Effector memory CD8-positive, alpha-beta T cell (primary cell): ENCODE measurements at regions not wholly inside any gene's neighbourhood (a gene's known extent, or its start where the extent isn't known, plus 50 kb on each side); places are given as distances from the start of the nearest gene placed in this dataset.

Experiments used
- ATAC-seq: fragments of 150-1000 bp; cut with Tn5 transposase; replicated peaks from 2 replicates; pipeline ENCODE4 v1.10.0; 2021; ENCODE audit warnings: mild to moderate bottlenecking, moderate library complexity
- DNase-seq, 3 experiments: peaks; one replicate each; pipeline ENCODE4 v3.0.0; 2021
- H3K27ac Mint-ChIP-seq, 2 donors: one replicate each; pipeline ENCODE4 v1.8.0; 2022; ENCODE audit warnings: mild to moderate bottlenecking in 2 of 2, mixed read lengths in 2 of 2, moderate library complexity in 2 of 2
- H3K27me3 Mint-ChIP-seq, 2 donors: one replicate each; pipeline ENCODE4 v1.8.0; 2022; ENCODE audit warnings: mixed read lengths in 2 of 2
- H3K36me3 Mint-ChIP-seq: one replicate; pipeline ENCODE4 v1.8.0; 2022; ENCODE audit warnings: mild to moderate bottlenecking, moderate library complexity, mixed read lengths; ENCODE audit not compliant: insufficient read depth
- H3K4me1 Mint-ChIP-seq, 2 donors: one replicate each; pipeline ENCODE4 v1.8.0; 2022; ENCODE audit warnings: low read depth in 2 of 2, mixed read lengths in 2 of 2
- H3K4me3 Mint-ChIP-seq, 2 donors: one replicate each; pipeline ENCODE4 v1.8.0; 2022; ENCODE audit warnings: mild to moderate bottlenecking in 2 of 2, mixed read lengths in 2 of 2, moderate library complexity in 2 of 2
- H3K9me3 Mint-ChIP-seq, 2 donors: one replicate each; pipeline ENCODE4 v1.8.0; 2022; ENCODE audit warnings: mixed read lengths in 2 of 2

DNA sequence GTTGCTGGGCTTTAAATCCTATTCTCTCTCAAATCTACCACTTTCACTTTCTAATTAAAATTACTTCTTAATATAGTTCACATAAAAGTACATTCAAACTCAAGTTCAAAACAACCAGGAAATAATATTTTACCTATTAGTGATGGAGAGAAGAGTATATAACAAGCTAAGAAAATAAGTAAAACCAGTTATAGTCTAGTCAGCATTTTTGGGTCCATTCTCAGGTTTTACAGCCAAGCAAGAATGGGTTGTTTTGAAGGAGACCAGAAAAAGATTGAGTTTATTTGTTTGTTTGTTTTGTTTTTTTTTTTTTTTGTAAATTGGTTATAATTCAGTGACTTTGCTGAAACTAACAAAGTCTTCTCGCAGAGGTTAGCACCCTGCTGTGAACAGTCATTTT, 106.3 kb upstream of the PTPRZ1 start:
- no peaks in the 10 kb centered on the region for H3K27me3 Mint-ChIP-seq
- H3K27ac Mint-ChIP-seq: no peak overlapping the region
- H3K36me3 Mint-ChIP-seq: no peaks in the 10 kb centered on the region
- DNase-seq (no peak), ATAC-seq (no peak)
- H3K4me3 Mint-ChIP-seq: no peak overlapping the region
- H3K4me1 Mint-ChIP-seq: no peaks in the 10 kb centered on the region
- H3K9me3 Mint-ChIP-seq: peaks cover 0 to 3% of the 10 kb centered on the region in 2 donors

DNA sequence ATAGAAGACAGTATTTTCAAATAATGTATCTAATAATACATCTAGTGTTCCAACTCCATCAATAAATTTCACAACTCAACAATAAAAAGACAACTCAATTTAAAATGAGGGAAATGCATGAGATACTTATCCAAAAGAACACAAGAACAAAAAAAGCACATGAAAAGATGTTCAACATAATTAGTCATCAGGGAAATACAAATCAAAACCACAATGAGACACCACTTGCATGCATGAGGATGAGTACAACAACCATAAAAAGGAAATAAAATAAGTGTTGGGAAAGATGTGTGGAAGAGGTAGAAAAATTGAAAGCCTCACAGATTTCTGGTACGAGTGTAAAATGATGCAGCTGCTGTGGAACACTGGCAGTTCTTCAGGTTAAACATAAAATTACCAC, 111.6 kb upstream of the PTPRZ1 start:
- Mint-ChIP-seq H3K36me3 (no peaks in the 10 kb centered on the region), H3K9me3 (peaks cover 0 to 2% of the 10 kb centered on the region in 2 donors), H3K4me1 (no peaks in the 10 kb centered on the region), H3K27me3 (no peaks in the 10 kb centered on the region), H3K4me3 (no peak overlapping the region), H3K27ac (no peak overlapping the region)
- DNase-seq (no peak), ATAC-seq (no peak)

DNA sequence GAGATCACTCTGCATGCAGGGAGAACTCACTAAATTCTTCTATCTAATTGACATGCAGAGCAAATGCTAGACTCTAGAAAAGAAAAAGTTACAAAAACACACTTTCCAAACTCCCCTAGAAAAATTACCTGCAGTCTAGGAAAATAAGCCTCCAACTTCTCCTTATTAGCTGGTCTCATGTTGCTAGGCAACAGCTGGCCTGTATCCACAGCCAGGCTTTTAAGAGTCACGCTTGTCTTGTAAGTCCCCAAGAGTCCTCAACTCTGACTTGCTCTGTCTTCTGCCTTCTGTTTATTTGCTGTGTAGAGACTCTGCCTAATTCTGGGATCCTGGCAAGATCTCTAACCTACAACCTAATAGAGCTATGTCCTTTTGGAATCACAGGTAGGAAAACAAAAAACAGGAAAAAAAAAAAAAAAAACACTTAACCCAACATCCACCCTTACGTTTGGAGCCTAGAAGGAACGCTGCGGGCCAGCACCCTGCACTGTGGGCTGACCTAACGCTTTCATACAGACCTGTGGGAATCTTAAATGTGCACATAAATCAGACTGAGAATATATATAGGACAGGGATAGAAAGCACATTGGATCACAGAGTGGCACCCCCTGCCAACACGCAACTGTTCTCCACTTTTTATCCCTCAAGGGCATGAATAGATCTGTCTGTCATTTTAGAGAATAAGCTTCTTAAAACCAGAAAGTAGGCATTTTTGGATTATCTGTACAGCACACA, 117.0 kb upstream of the PTPRZ1 start:
- peaks cover 0 to 9% of the 10 kb centered on the region in 2 donors for H3K27me3 Mint-ChIP-seq
- no peaks in the 10 kb centered on the region for H3K36me3 Mint-ChIP-seq
- H3K27ac Mint-ChIP-seq: no peak overlapping the region
- no peak for DNase-seq
- ATAC-seq: no peak
- no peaks in the 10 kb centered on the region for H3K4me1 Mint-ChIP-seq
- H3K9me3 Mint-ChIP-seq: peaks cover 0 to 2% of the 10 kb centered on the region in 2 donors
- no peak overlapping the region for H3K4me3 Mint-ChIP-seq

DNA sequence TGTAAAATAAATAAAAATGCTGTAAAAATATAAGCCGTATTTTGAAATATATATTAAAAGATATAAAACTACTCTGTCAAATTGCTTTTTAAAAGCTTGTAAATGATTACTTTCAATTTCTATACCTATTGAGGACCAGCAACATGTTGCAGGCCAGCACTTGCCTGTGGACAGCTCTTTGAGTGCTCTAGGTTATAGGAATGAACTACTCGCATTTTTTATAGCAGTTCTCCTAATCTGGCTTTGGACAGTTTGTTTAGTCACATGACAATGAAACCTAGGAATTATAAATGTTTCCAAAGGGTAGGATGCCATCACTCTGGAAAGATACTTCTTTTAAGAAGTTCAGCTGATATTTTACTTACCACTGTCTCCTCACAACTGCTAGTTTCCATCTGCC, 117.7 kb upstream of the PTPRZ1 start:
- DNase-seq (no peak), ATAC-seq (no peak)
- Mint-ChIP-seq H3K4me1 (no peaks in the 10 kb centered on the region), H3K9me3 (peaks cover 0 to 2% of the 10 kb centered on the region in 2 donors), H3K4me3 (no peak overlapping the region), H3K27me3 (peaks cover 0 to 9% of the 10 kb centered on the region in 2 donors), H3K27ac (no peak overlapping the region), H3K36me3 (no peaks in the 10 kb centered on the region)

DNA sequence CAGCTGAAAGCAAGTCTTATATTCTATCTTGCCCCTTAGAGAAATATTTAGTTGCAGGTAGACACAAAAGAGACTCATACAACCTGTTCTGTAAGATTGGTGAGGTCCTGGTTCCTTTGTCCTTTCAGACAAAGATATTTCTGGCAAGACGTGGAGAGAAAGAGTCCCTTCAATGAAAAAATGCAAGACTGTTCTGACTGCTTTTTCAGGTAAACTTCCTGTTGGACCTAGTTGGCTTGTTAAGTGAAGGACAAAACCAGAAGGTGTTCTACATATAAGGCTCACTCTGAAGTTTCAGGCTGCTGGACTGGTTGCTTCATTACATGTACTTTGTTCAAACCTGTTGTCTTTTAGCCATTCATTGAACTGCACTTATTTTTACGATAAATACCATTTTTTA, 119.0 kb upstream of the PTPRZ1 start:
- no peaks in the 10 kb centered on the region for H3K36me3 Mint-ChIP-seq
- no peak for DNase-seq

DNA sequence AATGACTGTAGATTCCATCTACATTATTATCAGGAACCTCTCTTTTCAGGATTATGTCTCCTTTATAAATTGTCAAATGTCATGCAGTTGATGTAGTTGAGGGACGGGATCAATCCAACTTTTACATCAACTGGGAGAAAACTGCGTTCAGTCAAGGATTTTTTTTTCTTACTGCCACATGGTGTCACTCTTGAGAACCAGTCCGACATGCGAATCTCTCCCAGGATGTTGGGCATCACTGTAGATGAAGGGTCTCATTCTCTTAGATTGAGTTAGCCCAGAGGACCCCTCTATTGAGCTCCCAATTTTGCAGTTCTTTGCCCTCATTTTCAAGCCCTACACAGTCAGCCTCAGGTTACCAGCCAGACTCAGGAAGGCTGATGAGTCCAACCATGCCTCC, 120.3 kb upstream of the PTPRZ1 start:
- Mint-ChIP-seq H3K4me3 (no peak overlapping the region), H3K27me3 (peaks cover 0 to 9% of the 10 kb centered on the region in 2 donors), H3K27ac (no peak overlapping the region), H3K4me1 (no peaks in the 10 kb centered on the region), H3K9me3 (peaks cover 0 to 2% of the 10 kb centered on the region in 2 donors), H3K36me3 (no peaks in the 10 kb centered on the region)
- DNase-seq (no peak), ATAC-seq (no peak)

More for the DNA sequence above, 119.0 kb upstream of the PTPRZ1 start:
- ATAC-seq: no peak
- Mint-ChIP-seq H3K4me3 (no peak overlapping the region), H3K9me3 (peaks cover 0 to 2% of the 10 kb centered on the region in 2 donors), H3K4me1 (no peaks in the 10 kb centered on the region), H3K27me3 (peaks cover 0 to 9% of the 10 kb centered on the region in 2 donors), H3K27ac (no peak overlapping the region)

DNA sequence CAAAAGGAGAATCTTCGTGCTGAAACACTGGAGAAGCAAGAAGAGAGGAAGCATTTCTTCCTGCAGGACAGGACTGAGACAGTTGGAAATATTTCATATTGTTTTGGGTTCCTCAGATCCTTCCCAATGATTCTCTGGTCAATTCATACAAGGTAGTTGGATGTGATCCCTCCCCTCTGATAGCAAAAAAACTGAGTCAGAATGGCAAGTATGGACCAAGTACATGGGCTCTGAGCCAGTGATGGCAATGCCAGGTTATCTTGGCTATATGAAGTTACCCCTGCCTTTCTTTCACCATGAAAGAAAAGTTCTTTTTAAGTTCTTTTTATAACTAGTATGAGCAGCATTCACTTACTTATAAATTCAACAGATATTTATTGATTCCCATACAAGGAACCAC, 124.4 kb upstream of the PTPRZ1 start:
- H3K9me3 Mint-ChIP-seq: peaks cover 0 to 2% of the 10 kb centered on the region in 2 donors

DNA sequence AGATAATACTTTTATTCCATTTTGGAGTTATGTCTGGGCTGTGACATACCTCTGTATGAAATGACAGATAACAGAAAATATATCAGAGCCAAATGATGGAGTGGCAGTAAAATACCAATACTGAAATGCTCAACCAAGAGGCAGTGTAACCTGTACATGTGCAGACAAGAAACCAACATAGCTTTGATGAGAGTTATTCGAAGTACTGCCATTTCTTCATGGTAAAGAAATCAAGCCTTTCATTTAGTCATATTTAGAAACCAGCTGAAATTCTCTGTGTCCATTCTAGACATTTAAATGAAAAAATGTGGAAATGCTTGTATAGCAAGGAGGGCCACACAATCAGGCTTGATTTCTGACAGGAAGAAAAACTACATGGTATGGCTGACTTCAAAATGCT, 127.1 kb upstream of the PTPRZ1 start:
- H3K4me1 Mint-ChIP-seq: no peaks in the 10 kb centered on the region
- DNase-seq (no peak), ATAC-seq (no peak)
- H3K9me3 Mint-ChIP-seq: no peaks in the 10 kb centered on the region
- no peak overlapping the region for H3K4me3 Mint-ChIP-seq
- no peaks in the 10 kb centered on the region for H3K27me3 Mint-ChIP-seq
- no peak overlapping the region for H3K27ac Mint-ChIP-seq
- peaks cover 3% of the 10 kb centered on the region for H3K36me3 Mint-ChIP-seq

More for the DNA sequence above, 124.4 kb upstream of the PTPRZ1 start:
- DNase-seq: no peak
- no peaks in the 10 kb centered on the region for H3K36me3 Mint-ChIP-seq
- no peaks in the 10 kb centered on the region for H3K4me1 Mint-ChIP-seq
- no peak for ATAC-seq
- no peak overlapping the region for H3K27ac Mint-ChIP-seq
- peaks cover 0 to 9% of the 10 kb centered on the region in 2 donors for H3K27me3 Mint-ChIP-seq
- no peak overlapping the region for H3K4me3 Mint-ChIP-seq

DNA sequence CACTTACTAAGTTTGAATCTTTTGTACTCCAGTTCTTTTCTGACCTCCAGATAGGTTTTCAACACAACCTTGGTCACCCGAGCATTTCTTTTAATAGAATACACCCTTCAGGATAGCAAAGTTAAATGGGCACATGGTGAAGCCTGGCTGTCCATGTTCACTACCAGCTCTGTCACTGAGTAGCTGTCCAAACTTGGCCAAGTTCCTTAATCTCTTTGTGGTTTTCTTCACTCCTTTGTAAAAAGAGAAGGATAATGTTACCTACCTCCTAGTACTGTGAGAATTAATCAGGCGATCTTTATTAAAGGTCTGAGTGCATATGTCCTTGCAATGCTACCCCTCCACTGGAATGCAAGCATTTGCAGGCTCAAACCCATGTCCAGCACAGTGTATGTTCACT, 128.1 kb upstream of the PTPRZ1 start:
- no peak for ATAC-seq
- H3K4me1 Mint-ChIP-seq: no peaks in the 10 kb centered on the region
- no peaks in the 10 kb centered on the region for H3K27me3 Mint-ChIP-seq
- no peak overlapping the region for H3K27ac Mint-ChIP-seq
- peaks cover 3% of the 10 kb centered on the region for H3K36me3 Mint-ChIP-seq
- no peak overlapping the region for H3K4me3 Mint-ChIP-seq
- no peaks in the 10 kb centered on the region for H3K9me3 Mint-ChIP-seq
- no peak for DNase-seq

DNA sequence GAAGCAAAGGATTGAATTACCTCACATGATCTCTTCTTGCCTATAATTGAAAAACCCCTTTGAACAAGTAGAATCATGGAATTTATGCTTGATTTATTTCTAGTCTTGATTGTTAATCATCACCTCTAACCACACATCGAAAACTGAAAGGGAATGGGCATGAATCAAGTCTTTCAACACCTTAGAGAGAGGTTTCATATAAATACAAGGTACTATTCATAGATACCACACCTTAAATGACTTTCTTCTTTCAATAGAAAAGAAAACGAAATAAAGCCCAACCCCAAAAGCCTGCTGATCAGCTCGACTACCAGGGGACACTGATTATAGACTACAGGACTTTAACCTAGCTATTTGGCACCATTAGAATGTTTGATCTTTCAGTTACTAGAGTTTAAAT, 128.6 kb upstream of the PTPRZ1 start:
- H3K9me3 Mint-ChIP-seq: no peaks in the 10 kb centered on the region
- H3K36me3 Mint-ChIP-seq: peaks cover 3% of the 10 kb centered on the region
- no peaks in the 10 kb centered on the region for H3K4me1 Mint-ChIP-seq
- no peak overlapping the region for H3K27ac Mint-ChIP-seq
- H3K27me3 Mint-ChIP-seq: no peaks in the 10 kb centered on the region
- no peak overlapping the region for H3K4me3 Mint-ChIP-seq
- DNase-seq (no peak), ATAC-seq (no peak)

DNA sequence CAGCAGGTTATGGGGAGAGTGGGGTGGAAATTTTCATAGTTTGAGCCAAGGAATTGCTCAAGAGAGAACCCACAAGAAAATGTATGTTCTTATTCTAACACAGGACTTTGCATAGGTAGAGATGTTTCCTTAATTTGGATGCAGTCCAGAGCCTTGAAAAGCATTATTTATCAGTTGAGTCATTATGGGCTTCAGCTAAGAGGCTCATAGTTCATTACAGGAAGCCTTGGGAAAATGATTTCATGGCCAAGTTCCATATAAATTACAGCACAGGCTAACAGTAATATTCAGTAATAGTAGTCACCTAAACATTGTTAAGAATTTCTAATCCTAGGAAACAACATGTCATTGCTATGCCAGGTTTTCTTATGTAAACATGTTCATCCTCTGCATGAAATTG, 131.1 kb upstream of the PTPRZ1 start:
- ATAC-seq (no peak), DNase-seq (no peak)
- Mint-ChIP-seq H3K36me3 (peaks cover 3% of the 10 kb centered on the region), H3K27ac (no peak overlapping the region), H3K9me3 (no peaks in the 10 kb centered on the region), H3K4me1 (no peaks in the 10 kb centered on the region), H3K4me3 (no peak overlapping the region), H3K27me3 (no peaks in the 10 kb centered on the region)

DNA sequence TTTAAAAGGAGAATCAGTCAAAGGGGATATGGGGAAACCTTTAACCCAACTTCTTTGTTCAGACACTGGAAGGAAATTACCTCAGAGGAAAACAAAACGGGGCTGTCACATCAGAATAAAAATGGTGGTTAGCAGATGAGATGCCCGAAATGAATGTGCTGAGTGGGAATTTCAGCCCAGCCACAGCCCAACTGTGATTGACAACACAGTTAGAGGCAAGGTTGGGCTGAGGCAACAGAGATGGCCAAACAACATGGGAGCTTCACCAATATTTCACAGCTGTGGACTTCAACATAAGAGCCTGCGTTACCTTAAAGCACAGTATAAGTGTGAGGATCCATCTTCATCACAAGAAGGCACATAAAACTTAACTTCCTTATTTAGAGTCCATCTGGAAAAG, 133.5 kb upstream of the PTPRZ1 start:
- H3K36me3 Mint-ChIP-seq: peaks cover 3% of the 10 kb centered on the region
- no peaks in the 10 kb centered on the region for H3K4me1 Mint-ChIP-seq
- DNase-seq (no peak), ATAC-seq (no peak)
- H3K4me3 Mint-ChIP-seq: no peak overlapping the region
- H3K9me3 Mint-ChIP-seq: no peaks in the 10 kb centered on the region
- H3K27me3 Mint-ChIP-seq: no peaks in the 10 kb centered on the region
- no peak overlapping the region for H3K27ac Mint-ChIP-seq

DNA sequence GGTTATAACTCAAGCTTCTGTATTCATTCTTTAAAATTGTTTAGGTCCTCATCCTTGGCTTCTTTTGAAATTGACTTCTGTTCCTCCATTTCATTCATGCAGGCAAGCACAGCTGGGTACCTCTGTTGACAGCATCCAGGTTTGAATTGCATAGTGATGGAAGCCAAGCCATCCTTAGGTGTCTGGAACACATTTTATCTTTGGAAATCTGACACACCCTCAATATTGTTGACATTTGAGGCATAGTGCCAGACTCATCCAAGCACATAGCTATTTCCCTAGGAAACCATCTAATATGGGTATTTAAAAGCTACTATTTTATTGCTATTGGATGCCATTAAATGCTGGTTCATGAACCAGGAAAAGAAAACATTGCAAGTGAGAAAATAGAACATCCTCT, 142.1 kb upstream of the PTPRZ1 start:
- Mint-ChIP-seq H3K9me3 (peaks cover 0 to 8% of the 10 kb centered on the region in 2 donors), H3K36me3 (no peaks in the 10 kb centered on the region), H3K27me3 (no peaks in the 10 kb centered on the region), H3K4me1 (no peaks in the 10 kb centered on the region), H3K4me3 (no peak overlapping the region), H3K27ac (no peak overlapping the region)
- no peak for DNase-seq
- no peak for ATAC-seq

DNA sequence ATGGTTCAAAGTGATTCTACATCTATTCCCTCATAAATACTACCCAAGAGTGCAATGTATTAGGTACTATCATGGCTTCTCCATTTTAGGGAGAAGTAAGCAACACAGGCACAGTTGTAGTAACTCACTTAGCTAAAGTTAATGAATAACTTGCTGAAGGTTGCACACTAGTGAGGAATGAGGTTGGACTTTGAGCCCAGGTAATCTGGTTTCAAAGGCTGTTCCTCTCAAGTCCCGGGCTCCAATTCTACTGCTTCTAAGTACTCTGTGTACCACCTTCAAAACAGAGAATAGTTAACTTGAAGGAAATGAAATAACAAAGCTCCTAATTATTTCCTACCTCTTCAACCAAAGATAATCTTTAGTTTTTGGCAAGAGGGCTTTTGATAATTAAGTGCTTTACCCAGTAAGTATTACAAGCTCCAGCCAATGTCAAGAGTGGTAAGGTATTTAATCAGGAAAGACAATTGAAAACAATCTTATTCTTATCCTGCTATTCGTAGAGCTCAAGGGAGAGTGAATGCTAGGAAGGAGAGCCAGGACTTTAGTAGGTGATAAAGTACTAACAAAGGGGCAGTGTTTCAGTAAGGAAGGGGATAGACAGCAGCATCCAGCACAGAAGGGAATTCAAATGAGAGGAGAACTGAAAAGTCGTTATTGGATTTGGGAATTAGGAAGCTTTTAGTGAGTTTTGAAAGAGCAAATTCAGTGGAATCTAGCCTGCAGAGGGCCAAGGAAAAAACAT, 158.2 kb upstream of the PTPRZ1 start:
- no peak overlapping the region for H3K27ac Mint-ChIP-seq
- no peaks in the 10 kb centered on the region for H3K9me3 Mint-ChIP-seq
- DNase-seq (no peak), ATAC-seq (no peak)
- no peaks in the 10 kb centered on the region for H3K36me3 Mint-ChIP-seq
- no peak overlapping the region for H3K4me3 Mint-ChIP-seq
- H3K27me3 Mint-ChIP-seq: no peaks in the 10 kb centered on the region
- no peaks in the 10 kb centered on the region for H3K4me1 Mint-ChIP-seq
